GM23338 (cell line): ENCODE measurements at regions not wholly inside any gene's neighbourhood (a gene's known extent, or its start where the extent isn't known, plus 50 kb on each side); places are given as distances from the start of the nearest gene placed in this dataset.

Source experiments
- ATAC-seq: fragments of 200-7000 bp; cut with Tn5 transposase; 3 replicates; pipeline ENCODE4 v1.9.1; 2020
- DNase-seq: peaks from one replicate; pipeline ENCODE4 v3.0.0-alpha.2; 2015; ENCODE audit warnings: low spot score
- H2AFZ ChIP-seq: fragments of 200-600 bp; sonication (generic); 2 replicates; pipeline ENCODE4 v1.8.0; 2016; ENCODE audit warnings: antibody characterized with exemption, mild to moderate bottlenecking, moderate library complexity
- H3F3A ChIP-seq: fragments of 200-600 bp; sonication (generic); replicated peaks from 2 replicates; pipeline ENCODE4 v1.8.0; 2017; ENCODE audit warnings: antibody characterized with exemption, mixed run types, low read depth
- H3K27ac ChIP-seq: fragments of 200-600 bp; sonication (generic); 2 replicates; pipeline ENCODE4 v1.6.1; 2016; ENCODE audit warnings: low read depth
- H3K27me3 ChIP-seq: fragments of 200-600 bp; sonication (generic); 2 replicates; pipeline ENCODE4 v1.8.0; 2016; ENCODE audit warnings: mild to moderate bottlenecking, mixed run types, moderate library complexity; ENCODE audit not compliant: insufficient read depth
- H3K36me3 ChIP-seq: fragments of 200-600 bp; sonication (generic); 2 replicates; pipeline ENCODE4 v1.8.0; 2016; ENCODE audit warnings: mild to moderate bottlenecking; ENCODE audit not compliant: insufficient read depth
- H3K4me1 ChIP-seq: fragments of 200-600 bp; sonication (generic); 2 replicates; pipeline ENCODE4 v1.8.0; 2016; ENCODE audit warnings: mild to moderate bottlenecking, moderate library complexity; ENCODE audit not compliant: insufficient read depth
- H3K4me2 ChIP-seq: fragments of 200-600 bp; sonication (generic); 2 replicates; pipeline ENCODE4 v1.7.1; 2017; ENCODE audit warnings: mixed run types
- H3K4me3 ChIP-seq: fragments of 200-600 bp; sonication (generic); 2 replicates; pipeline ENCODE4 v1.6.1; 2016; ENCODE audit warnings: mixed run types
- H3K79me2 ChIP-seq: fragments of 200-600 bp; sonication (generic); replicated peaks from 2 replicates; pipeline ENCODE4 v1.8.0; 2017; ENCODE audit warnings: mild to moderate bottlenecking; ENCODE audit not compliant: insufficient read depth
- H3K9me2 ChIP-seq: fragments of 200-600 bp; sonication (generic); 2 replicates; pipeline ENCODE4 v1.8.0; 2017; ENCODE audit not compliant: insufficient read depth
- H4K20me1 ChIP-seq: fragments of 200-600 bp; sonication (generic); replicated peaks from 2 replicates; pipeline ENCODE4 v1.8.0; 2017; ENCODE audit warnings: mild to moderate bottlenecking; ENCODE audit not compliant: insufficient read depth
- H3K27ac Mint-ChIP-seq: 2 replicates; pipeline ENCODE4 v1.8.0; 2020; ENCODE audit warnings: inconsistent platforms, mild to moderate bottlenecking, moderate library complexity, mixed read lengths
- H3K27me3 Mint-ChIP-seq: 3 replicates; pipeline ENCODE4 v1.8.0; 2022; ENCODE audit warnings: low read depth, mild to moderate bottlenecking, moderate library complexity, mixed read lengths, inconsistent platforms; ENCODE audit not compliant: insufficient read depth, poor library complexity
- H3K36me3 Mint-ChIP-seq: 3 replicates; pipeline ENCODE4 v1.8.0; 2021; ENCODE audit warnings: low read depth, mild to moderate bottlenecking, inconsistent platforms, moderate library complexity, mixed read lengths
- H3K4me1 Mint-ChIP-seq: 3 replicates; pipeline ENCODE4 v1.8.0; 2020; ENCODE audit warnings: mild to moderate bottlenecking, inconsistent platforms, mixed read lengths
- H3K4me3 Mint-ChIP-seq: 3 replicates; pipeline ENCODE4 v1.8.0; 2021; ENCODE audit warnings: moderate library complexity, mild to moderate bottlenecking, inconsistent platforms, mixed read lengths
- H3K9me3 Mint-ChIP-seq: 3 replicates; pipeline ENCODE4 v1.8.0; 2020; ENCODE audit warnings: moderate library complexity, mild to moderate bottlenecking, inconsistent platforms, mixed read lengths
- CREB1 ChIP-seq: fragments of 250-450 bp; sonication (Bioruptor Pico); IDR thresholded peaks from 2 replicates; pipeline ENCODE4 v1.5.0; 2020; ENCODE audit warnings: low read depth, mild to moderate bottlenecking, moderate library complexity
- CTCF ChIP-seq, 2 experiments: fragments of 200-600 bp in 1 of 2; sonication (generic) in 1 of 2; conservative IDR thresholded peaks; 2 replicates each; pipeline versions ENCODE4 v1.5.1 to v1.6.1; 2016 to 2017; ENCODE audit warnings: antibody characterized with exemption in 2 of 2, low read depth in 2 of 2, mild to moderate bottlenecking in 2 of 2, moderate library complexity in 1 of 2
- ETS1 ChIP-seq: IDR thresholded peaks from 2 replicates; pipeline ENCODE4 v1.6.1; 2016; ENCODE audit warnings: antibody characterized with exemption
- EZH2 ChIP-seq: fragments of 200-600 bp; sonication (generic); IDR thresholded peaks from one replicate; pipeline ENCODE4 v1.8.0; 2017; ENCODE audit warnings: antibody characterized with exemption, mild to moderate bottlenecking, low read depth; ENCODE audit not compliant: unreplicated experiment
- EZH2phosphoT487 ChIP-seq: fragments of 200-600 bp; sonication (generic); IDR thresholded peaks from one replicate; pipeline ENCODE4 v1.8.1; 2018; ENCODE audit warnings: antibody characterized with exemption; ENCODE audit not compliant: unreplicated experiment
- JUNB ChIP-seq: IDR thresholded peaks from one replicate; pipeline ENCODE4 v1.6.1; 2016; ENCODE audit warnings: antibody characterized with exemption; ENCODE audit not compliant: unreplicated experiment
- NANOG ChIP-seq: IDR thresholded peaks from 2 replicates; pipeline ENCODE4 v1.6.1; 2016; ENCODE audit warnings: antibody characterized with exemption, borderline replicate concordance
- POLR2AphosphoS5 ChIP-seq: IDR thresholded peaks from 2 replicates; pipeline ENCODE4 v1.6.1; 2016; ENCODE audit warnings: antibody characterized with exemption, low read depth
- REST ChIP-seq: IDR thresholded peaks from one replicate; pipeline ENCODE4 v1.6.1; 2018; ENCODE audit warnings: antibody characterized with exemption; ENCODE audit not compliant: unreplicated experiment
- STAT1 ChIP-seq: IDR thresholded peaks from one replicate; pipeline ENCODE4 v1.6.1; 2016; ENCODE audit warnings: antibody characterized with exemption; ENCODE audit not compliant: unreplicated experiment
- ZNF114 ChIP-seq: fragments of 250-450 bp; sonication (Bioruptor Pico); IDR thresholded peaks from 2 replicates; pipeline ENCODE4 v1.5.0; 2020; ENCODE audit warnings: mild to moderate bottlenecking, moderate library complexity
- ZNF331 ChIP-seq: fragments of 250-450 bp; sonication (Bioruptor Pico); IDR thresholded peaks from 2 replicates; pipeline ENCODE4 v1.5.0; 2020; ENCODE audit warnings: low read depth, mild to moderate bottlenecking, moderate library complexity
- ZNF462 ChIP-seq: fragments of 250-450 bp; sonication (Bioruptor Pico); IDR thresholded peaks from 2 replicates; pipeline ENCODE4 v1.5.0; 2020; ENCODE audit warnings: mild to moderate bottlenecking, moderate library complexity

GRCh38 chr11:11189506-11189905 lies 163.5 kb downstream of the CSNK2A3 start:
- no peaks in the 10 kb centered on the region for H3K36me3 Mint-ChIP-seq

More at GRCh38 chr11:11189506-11189905, 163.5 kb downstream of the CSNK2A3 start:
- Histone ChIP-seq H3K36me3 (no peaks in the 10 kb centered on the region), H3F3A (no peaks in the 10 kb centered on the region), H3K4me1 (no peaks in the 10 kb centered on the region), H4K20me1 (no peaks in the 10 kb centered on the region), H3K4me2 (no peak overlapping the region), H3K27ac (no peak overlapping the region), H3K9me2 (no peaks in the 10 kb centered on the region), H3K4me3 (no peak overlapping the region), H3K79me2 (no peaks in the 10 kb centered on the region), H3K27me3 (no peaks in the 10 kb centered on the region), H2AFZ (no peak overlapping the region)
- DNase-seq (no peak), ATAC-seq (no peak)
- Mint-ChIP-seq H3K27ac (no peak overlapping the region), H3K4me1 (no peaks in the 10 kb centered on the region), H3K4me3 (no peak overlapping the region), H3K27me3 (peaks cover 2% of the 10 kb centered on the region), H3K9me3 (peaks cover 3% of the 10 kb centered on the region; the same call in 1 of the 3 replicates)
- no peak for TF ChIP-seq CREB1 (CRISPR knock-in tag)
- TF ChIP-seq ZNF462 (CRISPR knock-in tag) = no peak
- TF ChIP-seq STAT1 = no peak
- TF ChIP-seq ZNF114 = no peak
- no peak for TF ChIP-seq ZNF331 (CRISPR knock-in tag)
- TF ChIP-seq POLR2AphosphoS5 = no peak
- no peak for TF ChIP-seq EZH2phosphoT487
- TF ChIP-seq CTCF (conservative IDR thresholded peaks at IDR 0.05; ENCODE audit: low read depth in 2 of 2) = no peak
- no peak for TF ChIP-seq JUNB
- no peak for TF ChIP-seq NANOG
- TF ChIP-seq EZH2 = no peak
- no peak for TF ChIP-seq REST
- TF ChIP-seq ETS1 = no peak
